Adipose tissue (tissue), 3 donors: ENCODE measurements at regions not wholly inside any gene's neighbourhood (a gene's known extent, or its start where the extent isn't known, plus 50 kb on each side); places are given as distances from the start of the nearest gene placed in this dataset.
"Not testable (repeated sequence)": the region's sequence is repeated elsewhere in the genome, so short reads cannot be mapped to it uniquely, and the experiment has no call there.

Experiments
- H3K27ac ChIP-seq: one replicate; pipeline ENCODE4 v1.5.1; 2013; ENCODE audit warnings: low read depth, low read length
- WGBS, 3 donors: extraction: QIAGEN DNeasy Blood & Tissue Kit; methylation state at CpG; one replicate each; pipeline ENCODE4 v1.1.7; 2013; 5-methylcytosine and 5-hydroxymethylcytosine counted together
- donor health status: healthy with polysubstance abuse.
- donor health status: Bipolar disorder and iron deficiency.
- donor health status: healthy.

GRCh38 chr9:108430655-108431054 is 425.1 kb downstream of the ACTL7B start:
- 95 to 96% (median 96%) methylated on average over 2 of the region's 2 CpGs for WGBS, 3 donors
- H3K27ac ChIP-seq, result no peak overlapping the region

- 92 to 96% (median 94%) methylated on average over 3 of the region's 3 CpGs for WGBS, 3 donors
Measured at GRCh38 chr9:108427751-108428150, 428.0 kb downstream of the ACTL7B start.

GRCh38 chr9:108426421-108426940 is 429.3 kb downstream of the ACTL7B start:
- H3K27ac ChIP-seq, result not testable (repeated sequence)
- 76 to 95% (median 89%) methylated on average over 3 of the region's 3 CpGs for WGBS, 3 donors

More at GRCh38 chr9:108427751-108428150, 428.0 kb downstream of the ACTL7B start:
- H3K27ac ChIP-seq, result no peak overlapping the region

- WGBS, 3 donors, result 76 to 92% (median 85%) methylated on average over 9 of the region's 9 CpGs
Measured at GRCh38 chr9:108423433-108423832, 432.4 kb downstream of the ACTL7B start.

GRCh38 chr9:108419379-108419778 is 436.4 kb downstream of the ACTL7B start:
- no peak overlapping the region for H3K27ac ChIP-seq

More at GRCh38 chr9:108423433-108423832, 432.4 kb downstream of the ACTL7B start:
- no peak overlapping the region for H3K27ac ChIP-seq

- WGBS, 3 donors, result 66 to 79% (median 66%) methylated on average over 1 of the region's 1 CpG
- no peak overlapping the region for H3K27ac ChIP-seq
Measured at GRCh38 chr9:108417726-108418125, 438.1 kb downstream of the ACTL7B start.

GRCh38 chr9:108417312-108417711 is 438.5 kb downstream of the ACTL7B start:
- no peak overlapping the region for H3K27ac ChIP-seq
- 96 to 100% (median 100%) methylated on average over 1 of the region's 1 CpG for WGBS, 3 donors

GRCh38 chr9:108416324-108416723 is 439.5 kb downstream of the ACTL7B start:
- WGBS, 3 donors, result 79 to 86% (median 84%) methylated on average over 2 of the region's 2 CpGs
- no peak overlapping the region for H3K27ac ChIP-seq

- H3K27ac ChIP-seq, result no peak overlapping the region
- WGBS, 3 donors, result 55 to 82% (median 66%) methylated on average over 2 of the region's 2 CpGs
Measured at GRCh38 chr9:108413809-108414208, 442.0 kb downstream of the ACTL7B start.

- WGBS, 3 donors, result 58 to 76% (median 71%) methylated on average over 4 of the region's 4 CpGs
Measured at GRCh38 chr9:108412755-108413154, 443.0 kb downstream of the ACTL7B start.

GRCh38 chr9:108411632-108412031 is 444.2 kb downstream of the ACTL7B start:
- 36 to 67% (median 43%) methylated on average over 1 of the region's 1 CpG for WGBS, 3 donors
- no peak overlapping the region for H3K27ac ChIP-seq

More at GRCh38 chr9:108412755-108413154, 443.0 kb downstream of the ACTL7B start:
- no peak overlapping the region for H3K27ac ChIP-seq

- H3K27ac ChIP-seq, result no peak overlapping the region
- WGBS, 3 donors, result 77 to 90% (median 85%) methylated on average over 1 of the region's 1 CpG
Measured at GRCh38 chr9:108410161-108410560, 445.6 kb downstream of the ACTL7B start.

- no peak overlapping the region for H3K27ac ChIP-seq
Measured at GRCh38 chr9:108400297-108400696, 455.5 kb downstream of the ACTL7B start.

GRCh38 chr9:108399851-108400250 is 455.9 kb downstream of the ACTL7B start:
- 73 to 97% (median 96%) methylated on average over 2 of the region's 2 CpGs for WGBS, 3 donors

GRCh38 chr9:108397286-108397685 is 458.5 kb downstream of the ACTL7B start:
- no peak overlapping the region for H3K27ac ChIP-seq

More at GRCh38 chr9:108399851-108400250, 455.9 kb downstream of the ACTL7B start:
- H3K27ac ChIP-seq, result no peak overlapping the region

- no peak overlapping the region for H3K27ac ChIP-seq
Measured at GRCh38 chr9:108396611-108397010, 459.2 kb downstream of the ACTL7B start.

- no peak overlapping the region for H3K27ac ChIP-seq
- 35 to 83% (median 81%) methylated on average over 4 of the region's 4 CpGs for WGBS, 3 donors
Measured at GRCh38 chr9:108396193-108396592, 459.6 kb downstream of the ACTL7B start.

GRCh38 chr9:108395421-108395820 is 460.4 kb downstream of the ACTL7B start:
- H3K27ac ChIP-seq, result no peak overlapping the region
- 91 to 95% (median 94%) methylated on average over 4 of the region's 4 CpGs for WGBS, 3 donors

- no peak overlapping the region for H3K27ac ChIP-seq
- 90 to 96% (median 95%) methylated on average over 13 of the region's 13 CpGs for WGBS, 3 donors
Measured at GRCh38 chr9:108394726-108395125, 461.1 kb downstream of the ACTL7B start.

GRCh38 chr9:108393481-108394001 is 462.2 kb downstream of the ACTL7B start:
- WGBS, 3 donors, result 97 to 98% (median 98%) methylated on average over 22 to 31 of the region's 31 CpGs

GRCh38 chr9:108392877-108393276 is 462.9 kb downstream of the ACTL7B start:
- WGBS, 3 donors, result 91 to 97% (median 92%) methylated on average over 1 of the region's 1 CpG
- H3K27ac ChIP-seq, result no peak overlapping the region

More at GRCh38 chr9:108393481-108394001, 462.2 kb downstream of the ACTL7B start:
- not testable (repeated sequence) for H3K27ac ChIP-seq
